ENCODE measurements at regions not wholly inside any gene's neighbourhood (a gene's known extent, or its start where the extent isn't known, plus 50 kb on each side); places are given as distances from the start of the nearest gene placed in this dataset.
"Not testable (repeated sequence)": the region's sequence is repeated elsewhere in the genome, so short reads cannot be mapped to it uniquely, and the experiment has no call there.

DNA sequence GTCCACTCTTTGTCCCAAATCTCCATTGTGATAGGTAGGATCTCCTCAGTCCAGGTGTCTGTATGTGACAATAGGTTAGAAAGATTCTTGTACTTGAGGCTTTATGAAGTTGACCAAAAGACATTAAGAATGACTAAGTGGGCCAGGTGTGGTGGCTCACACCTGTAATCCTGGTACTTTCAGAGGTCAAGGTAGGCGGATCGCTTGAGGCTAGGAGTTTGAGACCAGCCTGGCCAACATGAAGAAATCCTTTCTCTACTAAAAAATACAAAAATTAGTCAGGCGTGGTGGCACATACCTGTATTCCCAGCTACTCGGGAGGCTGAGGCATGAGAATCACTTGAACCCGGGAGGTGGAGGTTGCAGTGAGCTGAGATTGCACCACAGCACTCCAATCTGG is 54.9 kb upstream of the PTPRK start:
- DNase-seq; H3K4me3 ChIP-seq (ENCODE audit: low read length in 2 of 2); H3K27ac Mint-ChIP-seq; H3K27ac ChIP-seq (ENCODE audit: low read depth, low read length); H3K27me3 ChIP-seq (ENCODE audit: insufficient read depth, low read length); H3K9me3 ChIP-seq (ENCODE audit: control insufficient read depth in 1 of 2, low read length in 2 of 2); H3K27me3 Mint-ChIP-seq; H3K36me3 Mint-ChIP-seq; intact Hi-C loops (cut with micrococcal nuclease); H3K4me3 Mint-ChIP-seq; H3K4me1 Mint-ChIP-seq; H3K9me3 Mint-ChIP-seq; H3K4me1 ChIP-seq (ENCODE audit: insufficient read depth, low read length); CTCF ChIA-PET (ENCODE audit: partially characterized antibody); H3K36me3 ChIP-seq (ENCODE audit: insufficient read depth, low read length); POLR2A ChIA-PET (ENCODE audit: partially characterized antibody): not testable (repeated sequence)

DNA sequence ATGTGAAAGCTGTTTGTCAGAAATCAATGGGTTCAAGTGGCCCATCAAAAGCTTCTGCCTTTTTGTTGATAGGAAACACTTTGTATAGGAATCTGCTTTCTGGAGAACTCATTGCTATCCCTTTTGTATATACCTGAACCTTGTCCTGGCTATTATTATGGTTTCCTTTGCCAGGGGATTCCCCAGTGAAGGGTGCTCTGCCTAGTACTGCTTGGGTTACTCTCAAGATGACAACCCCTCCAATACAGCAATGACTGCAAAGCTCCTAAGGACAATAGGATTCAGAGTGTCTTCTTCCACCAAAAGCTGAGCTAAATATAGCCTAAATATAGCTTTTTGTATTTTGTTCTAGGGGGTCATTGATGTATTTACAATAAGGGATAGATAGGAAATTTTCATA is 54.0 kb upstream of the PTPRK start:
- intact Hi-C loops (cut with micrococcal nuclease), result no loop called here
- peaks cover 0 to 4% of the 10 kb centered on the region in 2 donors for H3K27me3 Mint-ChIP-seq
- H3K4me3 Mint-ChIP-seq, result no peak overlapping the region
- no peak overlapping the region for H3K27ac Mint-ChIP-seq
- Histone ChIP-seq H3K36me3 (ENCODE audit: insufficient read depth, low read length) (no peaks in the 10 kb centered on the region), H3K4me3 (ENCODE audit: low read length in 2 of 2) (no peak overlapping the region), H3K27me3 (ENCODE audit: insufficient read depth, low read length) (no peaks in the 10 kb centered on the region), H3K9me3 (ENCODE audit: control insufficient read depth in 1 of 2, low read length in 2 of 2) (no peaks in the 10 kb centered on the region), H3K27ac (ENCODE audit: low read depth, low read length) (no peak overlapping the region), H3K4me1 (ENCODE audit: insufficient read depth, low read length) (no peaks in the 10 kb centered on the region)
- CTCF ChIA-PET (ENCODE audit: partially characterized antibody), result no interaction called here
- DNase-seq, result no peak
- H3K4me1 Mint-ChIP-seq, result peaks cover 0 to 8% (median 4%) of the 10 kb centered on the region in 4 donors
- no peaks in the 10 kb centered on the region for H3K9me3 Mint-ChIP-seq
- POLR2A ChIA-PET (ENCODE audit: partially characterized antibody), result no interaction called here
- no peaks in the 10 kb centered on the region for H3K36me3 Mint-ChIP-seq

DNA sequence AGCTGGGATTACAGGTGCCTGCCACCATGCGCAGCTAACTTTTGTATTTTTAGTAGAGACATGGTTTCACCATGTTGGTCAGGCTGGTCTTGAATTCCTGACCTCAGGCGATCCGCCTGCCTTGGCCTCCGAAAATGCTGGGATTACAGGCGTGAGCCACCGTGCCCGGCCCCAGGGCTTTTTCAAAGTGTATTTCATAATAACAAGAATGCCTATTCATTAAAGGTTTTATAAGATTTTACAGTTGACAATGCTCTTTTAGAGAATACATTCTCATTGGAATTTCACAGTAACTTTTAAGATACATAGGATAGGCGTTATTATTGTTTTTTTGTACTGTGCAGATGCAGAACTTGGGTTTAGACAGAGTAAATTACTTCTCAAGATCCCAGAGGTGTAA is 52.6 kb upstream of the PTPRK start:
- Mint-ChIP-seq H3K27ac (no peak overlapping the region), H3K27me3 (peaks cover 0 to 6% of the 10 kb centered on the region in 2 donors), H3K4me1 (peaks cover 0 to 8% (median 4%) of the 10 kb centered on the region in 4 donors), H3K4me3 (no peak overlapping the region), H3K9me3 (no peaks in the 10 kb centered on the region), H3K36me3 (no peaks in the 10 kb centered on the region)
- Histone ChIP-seq H3K27ac (ENCODE audit: low read depth, low read length) (no peak overlapping the region), H3K36me3 (ENCODE audit: insufficient read depth, low read length) (no peaks in the 10 kb centered on the region), H3K4me1 (ENCODE audit: insufficient read depth, low read length) (no peaks in the 10 kb centered on the region), H3K9me3 (ENCODE audit: control insufficient read depth in 1 of 2, low read length in 2 of 2) (no peaks in the 10 kb centered on the region), H3K4me3 (ENCODE audit: low read length in 2 of 2) (no peak overlapping the region), H3K27me3 (ENCODE audit: insufficient read depth, low read length) (no peaks in the 10 kb centered on the region)
- intact Hi-C loops (cut with micrococcal nuclease), result no loop called here
- ChIA-PET CTCF (ENCODE audit: partially characterized antibody) (no interaction called here), POLR2A (ENCODE audit: partially characterized antibody) (no interaction called here)
- DNase-seq, result no peak

DNA sequence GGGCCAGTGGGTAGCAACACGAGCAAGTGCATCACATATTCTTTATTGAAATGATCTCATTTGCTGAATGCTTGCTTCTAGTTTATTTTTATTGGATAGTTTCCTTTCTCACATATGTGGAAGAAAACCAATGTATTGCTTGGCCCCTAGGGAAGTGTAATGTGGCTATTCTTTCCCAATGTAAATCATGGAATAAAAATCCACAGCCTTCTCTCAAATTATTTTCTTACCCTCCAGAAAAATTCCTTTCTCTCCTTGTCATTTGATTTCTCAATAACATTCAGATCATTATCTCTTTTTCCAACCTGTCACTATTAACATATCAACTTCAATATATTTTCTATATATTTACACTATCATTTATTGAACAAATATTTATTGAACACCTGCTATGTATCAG is 51.9 kb upstream of the PTPRK start:
- no peaks in the 10 kb centered on the region for H3K27me3 ChIP-seq (ENCODE audit: insufficient read depth, low read length)
- DNase-seq, result no peak
- H3K4me1 ChIP-seq (ENCODE audit: insufficient read depth, low read length), result no peaks in the 10 kb centered on the region
- no peaks in the 10 kb centered on the region for H3K9me3 ChIP-seq (ENCODE audit: control insufficient read depth in 1 of 2, low read length in 2 of 2)
- Mint-ChIP-seq H3K9me3 (no peaks in the 10 kb centered on the region), H3K36me3 (no peaks in the 10 kb centered on the region), H3K27me3 (peaks cover 0 to 6% of the 10 kb centered on the region in 2 donors), H3K4me1 (peaks cover 0 to 8% (median 4%) of the 10 kb centered on the region in 4 donors), H3K27ac (no peak overlapping the region), H3K4me3 (no peak overlapping the region)
- ChIA-PET CTCF (ENCODE audit: partially characterized antibody) (no interaction called here), POLR2A (ENCODE audit: partially characterized antibody) (no interaction called here)
- no peak overlapping the region for H3K27ac ChIP-seq (ENCODE audit: low read depth, low read length)
- H3K4me3 ChIP-seq (ENCODE audit: low read length in 2 of 2), result no peak overlapping the region
- intact Hi-C loops (cut with micrococcal nuclease), result no loop called here
- no peaks in the 10 kb centered on the region for H3K36me3 ChIP-seq (ENCODE audit: insufficient read depth, low read length)

DNA sequence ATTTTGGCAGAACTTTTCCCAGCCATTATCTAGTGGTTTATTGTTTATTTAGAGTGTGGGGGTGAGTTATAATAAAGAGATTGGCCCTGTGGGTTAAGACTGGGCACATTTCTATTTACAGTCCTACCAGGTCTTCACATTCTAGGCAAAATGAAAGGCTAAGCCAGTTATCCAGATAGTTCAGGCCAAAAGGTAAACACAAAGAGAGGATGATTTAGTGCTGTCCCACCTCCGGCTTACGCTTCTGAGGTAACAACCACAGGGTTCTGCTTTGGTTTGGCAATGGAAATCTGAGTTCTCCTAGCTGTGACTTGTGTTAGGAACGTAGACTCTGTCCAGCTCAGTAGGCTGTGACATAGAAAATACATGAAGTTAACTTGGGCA is 50.3 kb upstream of the PTPRK start:
- H3K27ac ChIP-seq (ENCODE audit: low read depth, low read length), result no peak overlapping the region
- no peaks in the 10 kb centered on the region for H3K9me3 ChIP-seq (ENCODE audit: control insufficient read depth in 1 of 2, low read length in 2 of 2)
- Mint-ChIP-seq H3K4me1 (peaks cover 0 to 2% (median 0%) of the 10 kb centered on the region in 4 donors), H3K4me3 (no peak overlapping the region), H3K27me3 (peaks cover 0 to 3% of the 10 kb centered on the region in 2 donors), H3K9me3 (peaks cover 0 to 2% (median 0%) of the 10 kb centered on the region in 8 donors), H3K36me3 (no peaks in the 10 kb centered on the region), H3K27ac (no peak overlapping the region)
- H3K4me1 ChIP-seq (ENCODE audit: insufficient read depth, low read length), result no peaks in the 10 kb centered on the region
- no peak for DNase-seq
- intact Hi-C loops (cut with micrococcal nuclease), result no loop called here
- POLR2A ChIA-PET (ENCODE audit: partially characterized antibody), result no interaction called here
- H3K36me3 ChIP-seq (ENCODE audit: insufficient read depth, low read length), result no peaks in the 10 kb centered on the region
- H3K27me3 ChIP-seq (ENCODE audit: insufficient read depth, low read length), result no peaks in the 10 kb centered on the region
- CTCF ChIA-PET (ENCODE audit: partially characterized antibody), result interaction anchor here (0.6 kb wide), 1 partner anchor 818 kb away, joined by 3 read pairs; no protein-coding TSS in a partner anchor
- no peak overlapping the region for H3K4me3 ChIP-seq (ENCODE audit: low read length in 2 of 2)

DNA sequence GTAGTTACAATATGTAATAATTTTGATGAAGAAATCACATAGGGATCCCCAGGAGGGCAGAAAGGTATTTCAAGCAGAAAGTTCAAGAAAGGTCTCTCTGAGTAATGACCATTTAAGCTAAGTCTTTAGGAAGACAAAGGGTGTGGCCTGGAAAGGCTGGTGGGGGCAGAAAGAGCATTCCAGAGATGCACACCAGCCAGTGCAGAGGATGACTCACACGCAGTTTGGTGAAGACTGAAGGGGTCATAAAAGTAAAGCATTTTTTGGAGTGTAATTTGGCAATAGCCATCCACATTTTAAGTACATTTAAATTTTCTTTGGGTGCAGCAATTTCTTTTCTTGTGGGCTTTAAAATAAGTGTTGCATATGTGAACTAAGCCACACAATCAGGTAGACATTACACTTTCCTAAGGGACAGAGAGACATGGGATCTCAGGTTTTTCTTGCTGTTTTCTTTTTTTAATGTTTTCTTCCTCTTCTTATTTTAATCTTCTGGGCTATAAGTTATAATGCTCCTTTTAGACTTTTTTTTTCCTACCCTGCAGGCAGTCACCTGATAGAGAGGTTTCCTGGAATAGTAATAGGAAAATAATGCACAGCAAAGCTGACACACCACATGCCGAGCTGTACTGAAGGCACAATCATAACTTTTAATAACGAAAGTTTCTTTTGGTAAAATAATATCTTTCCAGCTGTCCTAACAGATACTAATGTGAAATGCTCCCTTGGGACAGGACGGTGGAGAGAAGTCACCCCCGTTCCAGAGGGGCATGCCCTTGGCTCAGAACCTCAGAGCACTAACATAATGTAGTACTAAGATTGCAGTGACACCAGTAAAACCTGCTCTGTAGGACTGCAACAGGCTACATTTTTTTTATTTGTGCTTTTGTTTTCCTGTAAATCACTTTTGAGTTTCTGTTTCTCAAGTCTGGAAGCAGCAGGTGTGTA is 49.6 kb upstream of the PTPRK start:
- no peaks in the 10 kb centered on the region for H3K27me3 ChIP-seq (ENCODE audit: insufficient read depth, low read length)
- no peak overlapping the region for H3K27ac Mint-ChIP-seq
- H3K9me3 ChIP-seq (ENCODE audit: control insufficient read depth in 1 of 2, low read length in 2 of 2), result no peaks in the 10 kb centered on the region
- no peaks in the 10 kb centered on the region for H3K36me3 ChIP-seq (ENCODE audit: insufficient read depth, low read length)
- H3K4me1 ChIP-seq (ENCODE audit: insufficient read depth, low read length), result no peaks in the 10 kb centered on the region
- no peaks in the 10 kb centered on the region for H3K36me3 Mint-ChIP-seq
- intact Hi-C loops (cut with micrococcal nuclease), result no loop called here
- H3K4me3 ChIP-seq (ENCODE audit: low read length in 2 of 2), result no peak overlapping the region
- H3K9me3 Mint-ChIP-seq, result peaks cover 0 to 2% (median 0%) of the 10 kb centered on the region in 8 donors
- H3K4me1 Mint-ChIP-seq, result no peaks in the 10 kb centered on the region
- no peak for DNase-seq
- peaks cover 0 to 2% of the 10 kb centered on the region in 2 donors for H3K27me3 Mint-ChIP-seq
- H3K4me3 Mint-ChIP-seq, result no peak overlapping the region
- H3K27ac ChIP-seq (ENCODE audit: low read depth, low read length), result no peak overlapping the region
- POLR2A ChIA-PET (ENCODE audit: partially characterized antibody), result no interaction called here
- CTCF ChIA-PET (ENCODE audit: partially characterized antibody), result no interaction called here
